ENCODE measurements at regions not wholly inside any gene's neighbourhood (a gene's known extent, or its start where the extent isn't known, plus 50 kb on each side); places are given as distances from the start of the nearest gene placed in this dataset.

GRCh38 chr13:44153496-44153895, 220.1 kb upstream of the SERP2 start:
- no peak for DNase-seq (ENCODE audit: low read depth)

- DNase-seq (ENCODE audit: low read depth) = no peak
These were observed 218.0 kb upstream of the SERP2 start for GRCh38 chr13:44155422-44156293.

- no peak for DNase-seq (ENCODE audit: low read depth)
These were observed 217.3 kb upstream of the SERP2 start for GRCh38 chr13:44156294-44156658.

GRCh38 chr13:44157606-44158005, 216.0 kb upstream of the SERP2 start:
- DNase-seq (ENCODE audit: low read depth) = no peak

DNA sequence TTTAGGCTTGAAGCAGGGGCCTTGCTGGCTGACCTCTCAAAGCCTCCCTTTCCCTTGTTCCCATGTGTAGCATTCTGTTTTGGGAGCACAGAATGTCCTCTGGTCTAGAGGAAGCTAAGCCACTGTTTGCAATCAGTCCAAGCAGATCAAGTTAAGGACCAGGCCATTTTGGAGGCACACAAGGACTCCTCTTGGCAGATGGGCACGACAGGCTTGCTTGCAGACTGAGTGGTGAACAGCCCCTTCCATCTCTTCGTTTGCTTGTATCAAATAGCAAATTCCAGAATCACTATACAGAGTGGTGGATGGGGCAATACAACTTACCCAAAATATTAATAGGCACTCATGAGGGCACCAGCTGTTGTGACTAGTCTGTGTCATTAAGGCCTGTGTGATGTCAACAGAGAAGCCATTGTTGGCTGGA, 215.5 kb upstream of the SERP2 start:
- no peak for DNase-seq (ENCODE audit: low read depth)

- DNase-seq (ENCODE audit: low read depth) = no peak
These were observed 214.6 kb upstream of the SERP2 start for GRCh38 chr13:44158881-44159632.

- DNase-seq (ENCODE audit: low read depth) = no peak
These were observed 213.9 kb upstream of the SERP2 start for GRCh38 chr13:44159633-44160279.

DNA sequence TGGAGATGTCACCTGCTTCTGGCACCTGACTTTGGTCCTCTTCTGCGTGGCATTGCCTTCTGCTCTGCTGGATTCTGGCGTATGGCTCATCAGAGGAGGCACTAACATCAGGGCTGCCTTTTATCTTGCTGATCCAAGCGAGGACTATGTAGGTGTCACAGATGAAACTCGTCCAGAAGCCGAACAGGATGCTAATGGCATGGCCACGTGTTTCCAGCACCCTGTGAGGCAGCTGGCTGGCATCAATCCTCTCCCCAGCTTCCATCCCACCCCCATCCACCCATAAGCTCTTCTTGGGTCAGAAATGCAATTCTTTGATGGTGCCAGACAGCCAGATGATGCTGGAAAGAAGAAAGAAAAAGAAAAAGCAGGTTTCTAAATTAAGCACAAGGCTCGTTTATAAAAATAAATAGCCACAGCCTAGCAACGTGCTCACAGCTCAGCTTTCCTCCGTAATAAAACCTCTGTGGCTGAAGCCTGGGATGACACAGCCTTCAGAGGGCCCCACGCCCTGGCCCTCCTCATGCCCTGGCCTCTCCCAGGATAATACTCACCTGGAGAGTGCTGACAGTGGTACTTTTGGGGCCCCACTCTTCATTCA, 212.9 kb upstream of the SERP2 start:
- DNase-seq (ENCODE audit: low read depth) = no peak

DNA sequence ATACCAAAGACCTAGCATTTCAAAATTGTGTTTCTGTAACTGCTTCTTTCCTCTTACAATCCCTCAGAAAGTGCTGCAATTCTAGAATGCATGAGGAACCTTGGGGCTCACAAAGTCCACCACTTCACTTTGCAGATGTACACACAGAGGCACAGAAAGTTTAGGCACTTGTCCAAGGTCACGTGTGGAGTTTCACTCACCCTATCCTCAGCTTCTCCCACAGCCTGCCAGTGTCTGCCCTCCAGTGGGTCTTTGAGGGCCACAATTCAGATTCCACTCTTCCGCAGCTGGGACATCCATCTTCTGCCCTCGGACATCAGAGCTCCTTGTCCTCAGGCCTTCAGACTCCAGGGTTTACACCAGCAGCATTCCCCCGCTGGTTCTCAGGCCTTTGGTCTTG, 210.5 kb upstream of the SERP2 start:
- no peak for DNase-seq (ENCODE audit: low read depth)

DNA sequence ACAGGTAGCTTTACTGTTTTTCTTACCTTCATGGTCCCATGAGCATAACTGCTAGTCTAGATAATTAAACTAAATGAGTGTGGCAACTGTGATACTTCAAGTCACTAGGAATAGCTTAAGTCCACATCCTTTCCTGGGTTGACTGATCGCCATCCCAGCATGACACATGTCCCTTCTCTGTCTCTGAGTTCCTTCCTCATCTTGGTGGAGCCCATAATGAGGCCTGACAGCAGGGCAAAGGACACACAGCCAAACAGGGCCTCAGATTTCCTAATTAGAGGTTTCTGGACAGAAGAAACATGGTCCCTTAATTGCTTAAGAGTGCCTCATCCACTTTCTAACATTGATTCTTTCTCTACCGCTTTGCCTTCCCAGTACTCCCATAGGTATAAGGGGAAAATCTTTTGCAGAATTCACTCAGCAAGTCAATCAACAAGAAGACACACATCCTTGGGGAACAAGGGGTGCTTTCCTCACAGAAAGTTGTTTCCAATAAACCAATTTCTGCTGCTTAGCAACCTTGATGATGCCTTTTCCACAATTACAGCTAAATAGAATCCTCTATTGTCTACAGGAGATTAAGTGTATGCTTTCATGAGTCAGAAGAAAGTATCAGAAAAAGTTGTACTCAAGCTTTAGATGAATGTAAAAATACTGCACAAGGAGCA, 208.3 kb upstream of the SERP2 start:
- no peak for DNase-seq (ENCODE audit: low read depth)

GRCh38 chr13:44165889-44166496, 207.6 kb upstream of the SERP2 start:
- no peak for DNase-seq (ENCODE audit: low read depth)

GRCh38 chr13:44169018-44169911, 204.4 kb upstream of the SERP2 start:
- DNase-seq (ENCODE audit: low read depth) = no peak

DNA sequence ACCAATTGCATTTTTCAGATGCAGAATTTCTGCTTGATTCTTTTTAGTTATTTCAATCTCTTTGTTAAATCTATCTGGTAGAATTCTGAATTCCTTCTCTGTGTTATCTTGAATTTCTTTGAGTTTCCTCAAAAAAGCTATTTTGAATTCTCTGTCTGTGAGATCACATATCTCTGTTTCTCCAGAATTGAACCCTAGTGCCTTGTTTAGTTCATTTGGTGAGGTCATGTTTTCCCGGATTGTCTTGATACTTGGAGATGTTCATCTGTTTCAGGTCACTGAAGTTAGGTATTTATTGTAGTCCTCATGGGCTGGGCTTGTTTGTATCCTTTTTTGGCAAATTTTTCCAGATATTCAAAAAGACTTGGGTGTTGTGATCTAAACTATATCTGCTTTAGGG, 202.9 kb upstream of the SERP2 start:
- DNase-seq (ENCODE audit: low read depth) = no peak

DNA sequence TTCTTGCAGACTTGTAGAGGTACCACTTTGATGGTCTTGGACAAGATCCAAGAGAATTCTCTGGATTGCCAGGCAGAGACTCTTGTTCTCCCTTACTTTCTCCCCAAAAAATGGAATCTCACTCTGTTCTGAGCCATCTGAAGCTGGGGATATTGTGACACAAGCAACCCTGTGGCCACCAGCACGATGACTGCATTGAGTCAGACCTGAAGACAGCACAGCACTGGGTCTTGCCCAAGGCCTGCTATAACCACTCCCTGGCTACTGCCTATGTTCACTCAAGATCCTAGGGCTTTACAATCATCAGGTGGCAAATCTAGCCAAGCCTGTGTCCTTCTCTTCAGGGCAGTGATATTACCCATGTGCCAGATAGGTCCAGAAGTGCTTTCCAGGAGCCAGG, 202.5 kb upstream of the SERP2 start:
- DNase-seq (ENCODE audit: low read depth) = no peak

DNA sequence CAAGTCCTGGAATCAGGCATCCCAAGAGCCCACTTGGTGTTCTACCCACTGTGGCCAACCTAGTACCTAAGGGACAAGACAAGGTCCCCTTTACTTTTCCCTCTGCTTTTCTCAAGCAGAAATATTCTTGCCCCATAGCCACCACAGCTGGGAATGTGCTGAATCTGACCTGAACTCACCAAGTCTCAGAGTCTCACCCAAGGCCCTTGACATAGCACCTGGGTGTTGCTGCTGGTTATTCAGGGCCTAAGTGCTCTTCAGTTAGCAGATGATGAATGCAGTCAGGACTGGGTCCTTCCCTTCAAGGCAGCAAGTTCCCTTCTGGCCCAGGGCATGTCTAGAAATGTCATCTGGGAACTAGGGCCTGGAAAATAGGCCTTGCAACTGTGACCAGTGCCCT, 201.8 kb upstream of the SERP2 start:
- no peak for DNase-seq (ENCODE audit: low read depth)

DNA sequence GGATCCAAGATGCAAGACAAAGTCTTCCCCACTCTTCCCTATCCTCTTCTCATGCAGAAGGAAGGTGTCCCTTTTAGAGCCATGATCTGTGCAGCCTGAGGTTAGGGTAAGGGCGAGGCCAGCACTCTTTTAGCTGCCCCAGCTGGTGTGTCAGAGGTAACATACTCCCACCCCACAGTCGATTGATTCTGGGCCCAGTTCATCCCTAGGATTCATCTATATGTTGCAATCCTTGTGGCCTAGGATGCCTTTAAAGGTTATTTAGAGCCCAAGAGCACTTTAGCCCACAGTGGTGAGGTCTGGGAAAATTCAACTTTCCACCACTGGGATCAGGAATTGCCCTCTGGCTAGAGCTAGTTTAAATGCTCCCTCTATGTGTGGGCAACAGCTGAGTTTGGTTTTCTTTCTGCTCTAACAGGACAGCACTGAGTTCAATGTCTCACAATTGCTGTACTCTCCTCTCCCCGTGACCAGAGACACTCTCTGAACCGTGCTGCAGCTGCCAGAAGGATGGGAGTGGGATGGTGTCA, 201.3 kb upstream of the SERP2 start:
- DNase-seq (ENCODE audit: low read depth) = no peak

GRCh38 chr13:44174769-44175425, 198.7 kb upstream of the SERP2 start:
- no peak for DNase-seq (ENCODE audit: low read depth)

DNA sequence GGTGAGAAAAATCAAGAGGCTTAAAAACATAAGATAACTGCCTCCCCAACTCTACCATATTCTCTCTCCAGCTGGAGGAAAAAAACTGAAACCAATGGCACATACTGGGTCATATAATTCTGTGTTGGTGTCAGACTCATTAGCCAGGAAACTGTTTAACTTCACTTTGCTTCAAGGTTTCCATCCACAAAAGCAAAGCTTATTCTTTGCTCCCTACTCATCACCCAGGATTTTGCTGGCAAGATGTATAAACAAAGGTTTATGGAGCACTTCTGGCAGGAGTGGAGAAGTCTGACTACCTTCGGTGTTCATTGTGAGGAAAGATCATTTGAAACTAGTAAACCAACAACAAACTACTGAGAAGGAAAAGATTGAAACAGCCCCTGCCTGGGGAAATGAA, 197.5 kb upstream of the SERP2 start:
- DNase-seq (ENCODE audit: low read depth) = no peak

DNA sequence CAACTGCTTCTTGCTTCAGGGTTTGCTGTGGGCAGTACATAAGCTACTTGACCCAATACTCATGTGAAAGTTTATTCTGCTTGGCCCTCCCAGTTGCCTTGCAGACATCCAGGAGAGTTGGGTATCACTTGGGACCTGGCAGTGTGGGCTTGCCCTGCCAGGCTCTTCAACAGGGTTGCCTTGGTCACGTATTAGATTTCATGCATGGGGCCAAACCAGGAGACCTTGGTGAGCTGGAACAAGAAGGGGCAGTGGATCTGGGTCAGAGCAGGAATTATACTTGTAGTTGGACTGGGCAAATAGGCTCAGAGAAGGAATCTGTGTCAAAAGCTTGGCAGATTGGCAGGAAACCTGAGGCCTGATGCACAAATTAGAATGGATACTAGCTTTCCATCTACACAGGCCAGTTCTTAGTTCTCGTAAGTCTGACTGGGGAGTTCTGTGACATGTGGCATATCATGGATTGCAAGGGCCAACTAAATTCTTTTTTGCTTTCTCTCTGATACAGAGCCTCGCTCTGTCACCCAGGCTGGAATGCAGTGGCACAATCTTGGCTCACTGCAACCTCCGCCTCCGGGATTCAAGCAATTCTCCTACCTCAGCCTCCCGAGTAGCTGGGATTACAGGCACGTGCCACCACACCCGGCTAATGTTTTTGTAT, 192.6 kb upstream of the SERP2 start:
- DNase-seq (ENCODE audit: low read depth) = no peak
